ENCODE measurements at regions not wholly inside any gene's neighbourhood (a gene's known extent, or its start where the extent isn't known, plus 50 kb on each side); places are given as distances from the start of the nearest gene placed in this dataset.

DNA sequence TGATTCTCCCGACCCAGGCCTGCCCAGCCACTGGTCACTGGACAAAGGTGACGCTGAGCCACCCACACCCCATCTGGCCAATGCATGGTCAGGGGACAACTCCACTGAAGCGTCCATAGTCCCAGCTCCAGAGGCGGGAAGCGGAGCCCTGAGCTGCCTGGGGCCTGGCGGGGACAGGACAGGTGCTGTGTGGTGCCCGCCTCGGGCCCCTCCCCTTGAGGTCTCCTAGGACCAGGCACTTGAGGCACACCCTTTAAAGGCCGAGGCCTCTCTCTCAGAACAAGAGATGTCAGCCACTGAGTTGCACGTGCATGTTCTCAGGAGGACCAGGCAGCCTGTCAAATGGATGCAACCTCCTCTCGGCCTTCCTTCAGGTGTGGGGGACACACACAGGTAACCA, 52.5 kb upstream of the PPP2R2D start:
- no peak for TF ChIP-seq CTCF (IDR thresholded peaks at IDR 0.05)

GRCh38 chr10:131848741-131849590, 51.8 kb upstream of the PPP2R2D start:
- TF ChIP-seq CTCF (IDR thresholded peaks at IDR 0.05) = no peak

GRCh38 chr10:131849591-131850382, 51.0 kb upstream of the PPP2R2D start:
- no peak for TF ChIP-seq CTCF (IDR thresholded peaks at IDR 0.05)

DNA sequence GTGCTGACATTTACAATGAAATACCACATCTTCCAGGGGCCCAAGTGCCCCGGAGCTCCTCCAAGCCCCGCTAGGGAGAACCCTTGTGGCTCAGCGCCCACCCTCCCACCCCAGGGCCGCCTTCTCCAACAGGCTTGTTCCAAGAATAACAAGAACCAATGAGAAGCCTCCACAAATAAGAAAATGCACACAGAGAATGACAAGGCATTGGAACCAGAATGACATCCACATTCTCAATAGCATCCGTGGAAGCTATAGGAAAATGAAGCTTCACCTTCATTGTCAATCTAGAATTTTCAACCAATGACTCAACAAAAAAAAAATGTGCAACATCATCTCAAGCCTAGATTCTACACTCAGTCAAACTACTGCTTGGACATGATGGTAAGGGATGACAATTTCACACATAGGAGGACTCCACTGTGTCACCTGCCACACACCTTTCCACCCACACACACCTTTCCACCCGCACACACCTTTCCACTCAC, 50.4 kb upstream of the PPP2R2D start:
- no peak for TF ChIP-seq CTCF (IDR thresholded peaks at IDR 0.05)

All from LNCAP (cell line).